Left ventricle myocardium superior (tissue), 1 donor: ENCODE measurements at regions not wholly inside any gene's neighbourhood (a gene's known extent, or its start where the extent isn't known, plus 50 kb on each side); places are given as distances from the start of the nearest gene placed in this dataset.
"Not testable (repeated sequence)": the region's sequence is repeated elsewhere in the genome, so short reads cannot be mapped to it uniquely, and the experiment has no call there.

Source experiments
- ATAC-seq: fragments of 200-7000 bp; cut with Tn5 transposase; one replicate; pipeline ENCODE4 v1.9.1; 2020; ENCODE audit warnings: mild to moderate bottlenecking, moderate library complexity
- DNase-seq: peaks from one replicate; pipeline ENCODE4 v3.0.0-alpha.2; 2020
- intact Hi-C: fragments of 100-400 bp; cut with micrococcal nuclease; formaldehyde crosslinking; loops from one replicate; pipeline ENCODE4 v1.11.0; 2022
- donor health status: DM: no; HTN: yes; CAD: no; lungs with severe emphysema.

DNA sequence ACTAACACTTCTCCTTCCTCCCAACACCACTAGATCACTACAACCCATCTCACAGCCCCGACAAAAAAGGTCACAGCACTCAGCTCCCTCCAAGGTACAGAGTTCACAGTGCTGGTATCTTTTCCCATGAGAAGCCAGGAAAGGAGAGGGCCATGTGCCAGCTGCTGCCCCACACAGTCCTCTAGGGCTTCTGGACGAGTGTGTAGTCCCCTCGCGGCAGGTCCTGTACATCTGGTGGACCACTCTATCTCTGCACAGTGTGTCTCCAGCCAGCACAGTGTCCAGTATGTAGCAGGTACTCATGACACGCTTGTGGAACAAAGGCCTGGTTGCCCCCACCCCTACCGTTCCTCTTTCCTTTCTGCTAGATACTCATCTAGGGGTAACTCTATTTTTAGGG is 134.4 kb upstream of the FOXN3 start:
- intact Hi-C loops = no loop called here
- DNase-seq (no peak), ATAC-seq (peak; percentile 70)

- intact Hi-C loops = no loop called here
- DNase-seq = no peak
- ATAC-seq = no peak
Measured at GRCh38 chr14:89550821-89551220, 133.8 kb upstream of the FOXN3 start.

- ATAC-seq (no peak), DNase-seq (no peak)
- intact Hi-C loops = no loop called here
Measured at GRCh38 chr14:89549381-89550125, 132.5 kb upstream of the FOXN3 start.

DNA sequence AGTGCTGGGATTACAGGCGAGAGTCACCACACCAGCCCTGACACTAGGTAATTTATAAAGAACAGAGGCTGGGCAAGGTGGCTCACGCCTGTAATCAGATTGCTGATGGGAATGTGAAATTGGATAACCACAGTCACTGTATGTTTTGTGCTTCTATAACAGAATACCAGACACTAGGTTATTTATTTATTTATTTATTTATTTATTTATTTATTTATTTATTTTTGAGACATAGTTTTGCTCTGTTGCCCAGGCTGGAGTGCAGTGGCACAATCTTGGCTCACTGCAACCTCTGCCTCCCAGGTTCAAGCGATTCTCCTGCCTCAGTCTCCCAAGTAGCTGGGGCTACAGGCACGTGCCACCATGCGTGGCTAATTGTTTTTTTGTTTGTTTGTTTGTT is 130.0 kb upstream of the FOXN3 start:
- intact Hi-C loops, DNase-seq, ATAC-seq: not testable (repeated sequence)

GRCh38 chr14:89544636-89545301 is 127.7 kb upstream of the FOXN3 start:
- intact Hi-C loops = no loop called here
- ATAC-seq (no peak), DNase-seq (no peak)

DNA sequence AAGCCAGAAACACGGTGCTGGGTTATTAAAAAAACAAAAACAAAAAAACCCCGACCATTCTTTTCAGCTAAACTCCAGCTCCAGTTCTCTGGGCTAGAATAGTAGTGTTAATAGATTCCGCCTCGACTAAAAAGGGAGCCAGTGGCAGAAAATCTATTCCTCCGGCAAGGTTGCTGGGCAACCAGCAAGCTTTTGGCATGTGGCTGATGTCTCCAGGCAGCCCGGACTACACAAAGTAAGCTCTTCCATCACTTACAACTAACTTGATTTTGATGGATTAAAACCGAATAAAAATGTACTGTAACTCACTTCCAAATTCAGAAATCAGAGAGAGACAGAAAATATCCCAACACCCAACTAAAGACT is 126.4 kb upstream of the FOXN3 start:
- intact Hi-C loops = no loop called here
- peak; percentile 27 for ATAC-seq
- no peak for DNase-seq

DNA sequence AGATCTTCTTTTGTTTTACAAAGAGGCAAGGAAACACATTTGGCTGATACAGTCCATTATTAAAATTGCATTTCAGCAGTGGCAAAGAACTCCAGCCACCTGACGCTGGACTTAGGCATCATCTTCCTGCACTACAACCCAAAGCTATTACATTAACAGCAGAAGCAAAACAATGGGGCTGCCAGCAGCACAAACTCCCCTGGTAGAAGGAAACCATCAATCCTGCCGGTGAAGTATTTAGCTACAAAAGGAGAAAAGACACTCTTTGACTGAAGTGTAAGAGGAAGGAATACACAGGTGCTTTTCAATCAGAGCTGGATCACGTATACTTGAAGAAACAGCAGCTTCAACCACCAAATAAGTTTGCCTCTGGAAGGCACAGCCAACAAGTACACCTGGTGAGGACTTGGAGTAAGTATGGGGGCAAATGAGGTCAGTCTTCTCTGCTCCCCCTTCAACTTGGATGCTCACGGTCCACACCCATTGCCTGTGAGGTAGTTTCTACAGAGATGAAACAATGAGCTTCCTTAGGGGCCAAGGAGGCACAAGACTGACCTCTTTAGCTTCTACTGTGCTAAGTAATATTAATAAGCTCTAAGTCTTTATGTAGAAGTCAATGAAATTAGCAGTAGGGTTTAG is 125.9 kb upstream of the FOXN3 start:
- DNase-seq = no peak
- no peak for ATAC-seq
- intact Hi-C loops = no loop called here

GRCh38 chr14:89540830-89541470 is 123.9 kb upstream of the FOXN3 start:
- no peak for ATAC-seq
- intact Hi-C loops = no loop called here
- DNase-seq = no peak

DNA sequence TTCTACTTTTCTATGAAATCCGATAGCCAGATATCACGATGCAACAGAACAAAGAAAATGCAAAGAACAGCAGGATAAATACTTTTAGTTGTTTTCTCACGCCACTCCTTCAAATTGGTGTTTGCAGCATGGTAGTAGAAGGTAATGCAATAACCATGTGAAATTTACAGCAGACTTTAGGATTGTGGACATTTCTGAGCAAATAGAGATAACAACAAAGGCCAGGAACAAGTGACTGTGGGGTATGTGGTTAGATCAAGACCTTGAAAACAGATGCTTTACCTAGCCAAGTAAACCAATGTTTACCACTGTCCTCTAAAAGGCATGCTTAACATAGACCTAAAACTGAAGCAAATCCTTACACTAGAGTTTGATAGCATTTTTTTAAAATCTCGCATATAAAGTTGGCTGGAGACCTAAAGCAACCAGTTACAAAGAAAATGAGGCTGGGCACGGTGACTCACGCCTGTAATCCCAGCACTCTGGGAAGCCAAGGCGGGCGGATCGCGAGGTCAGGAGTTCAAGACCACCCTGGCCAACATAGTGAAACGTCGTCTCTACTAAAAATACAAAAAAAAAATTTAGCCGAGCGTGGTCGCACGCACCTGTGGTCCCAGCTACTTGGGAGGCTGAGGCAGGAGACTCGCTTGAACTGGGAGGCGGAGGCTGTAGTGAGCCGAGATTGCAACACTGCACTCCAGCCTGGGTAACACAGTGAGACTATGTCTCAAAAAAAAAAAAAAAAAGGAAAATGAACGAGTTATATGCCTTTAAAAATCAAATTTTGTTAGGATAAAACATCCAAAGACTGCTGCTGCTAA is 123.2 kb upstream of the FOXN3 start:
- no peak for DNase-seq
- intact Hi-C loops = no loop called here

GRCh38 chr14:89537911-89538310 is 120.9 kb upstream of the FOXN3 start:
- DNase-seq (no peak), ATAC-seq (no peak)
- intact Hi-C loops = no loop called here

More for the DNA sequence above, 123.2 kb upstream of the FOXN3 start:
- no peak for ATAC-seq

GRCh38 chr14:89534902-89535685 is 118.1 kb upstream of the FOXN3 start:
- no peak for ATAC-seq
- no peak for DNase-seq
- intact Hi-C loops = no loop called here

- ATAC-seq (no peak), DNase-seq (no peak)
- intact Hi-C loops = no loop called here
Measured at GRCh38 chr14:89533766-89534165, 116.7 kb upstream of the FOXN3 start.

DNA sequence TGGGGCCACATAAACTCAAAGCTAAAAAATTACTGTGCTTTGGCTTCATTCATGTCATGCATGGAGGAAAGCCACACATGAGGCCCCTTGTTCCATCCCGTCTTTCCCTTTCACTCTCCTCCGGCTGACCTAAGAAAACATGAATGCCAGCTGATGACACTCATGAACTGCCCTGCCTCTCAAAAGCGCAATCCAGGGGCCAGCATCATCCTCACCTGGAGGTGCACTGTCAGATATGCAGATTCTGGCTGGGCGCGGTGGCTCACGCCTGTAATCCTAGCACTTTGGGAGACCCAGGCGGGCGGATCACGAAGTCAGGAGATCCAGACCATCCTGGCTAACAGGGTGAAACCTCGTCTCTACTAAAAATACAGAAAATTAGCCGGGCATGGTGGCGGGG is 116.1 kb upstream of the FOXN3 start:
- intact Hi-C loops = no loop called here
- DNase-seq = no peak
- no peak for ATAC-seq

DNA sequence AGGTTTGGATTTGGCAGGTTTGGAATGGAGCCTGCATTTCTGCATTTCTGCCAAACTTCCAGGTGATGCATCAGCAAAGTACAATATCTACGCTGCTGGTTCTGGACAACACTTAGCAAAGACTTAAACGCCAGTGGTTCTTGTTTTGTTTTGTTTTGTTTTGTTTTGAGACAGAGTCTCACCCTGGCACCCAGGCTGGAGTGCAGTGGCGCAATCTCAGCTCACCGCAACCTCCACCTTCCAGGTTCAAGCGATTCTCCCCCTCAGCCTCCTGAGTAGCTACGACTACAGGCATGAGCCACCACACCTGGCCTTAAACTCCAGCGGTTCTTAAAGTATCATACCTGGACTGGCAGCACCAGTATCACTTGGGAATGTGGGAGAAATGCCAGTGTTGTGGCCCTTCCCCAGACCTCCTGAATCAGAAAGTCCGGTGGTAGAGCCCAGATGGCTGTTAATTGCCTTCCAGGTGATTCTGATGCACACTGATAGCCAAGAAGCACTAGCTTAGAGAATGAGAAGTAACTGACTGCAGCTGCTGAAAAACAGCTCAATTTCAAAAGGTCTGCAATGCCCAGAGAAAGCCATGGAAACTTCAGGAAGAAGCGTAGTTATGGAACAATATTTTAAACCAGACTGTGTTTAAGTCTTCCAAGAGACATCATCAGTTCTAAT is 114.8 kb upstream of the FOXN3 start:
- DNase-seq (no peak), ATAC-seq (no peak)
- intact Hi-C loops = no loop called here

DNA sequence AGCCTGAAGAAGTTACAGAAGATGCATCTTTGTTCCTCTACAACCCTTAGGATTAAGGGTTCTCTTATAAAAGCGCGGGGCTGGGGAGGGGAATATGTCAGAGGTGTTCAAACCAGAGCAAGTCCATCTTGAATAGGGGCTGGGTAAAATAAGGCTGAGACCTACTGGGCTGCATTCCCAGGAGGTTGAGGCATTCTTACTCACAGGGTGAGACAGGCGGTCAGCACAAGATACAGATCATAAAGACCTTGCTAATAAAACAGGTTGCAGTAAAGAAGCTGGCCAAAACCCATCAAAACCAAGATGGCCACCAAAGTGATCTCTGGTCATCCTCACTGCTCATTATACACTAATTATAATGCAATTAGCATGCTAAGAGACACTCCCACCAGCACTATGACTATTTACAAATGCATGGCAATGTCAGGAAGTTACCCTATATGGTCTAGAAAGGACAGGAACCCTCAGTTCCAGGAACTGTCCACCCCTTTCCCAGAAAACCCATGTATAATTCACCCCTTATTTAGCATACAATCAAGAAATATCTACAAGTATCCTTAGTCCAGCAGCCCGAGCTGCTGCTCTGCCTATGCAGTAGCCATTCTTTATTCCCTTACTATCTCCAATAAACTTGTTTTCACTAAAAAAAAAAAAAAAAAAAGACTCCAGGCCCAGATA is 108.1 kb upstream of the FOXN3 start:
- ATAC-seq (no peak), DNase-seq (no peak)
- intact Hi-C loops = no loop called here

GRCh38 chr14:89524412-89524811 is 107.4 kb upstream of the FOXN3 start:
- ATAC-seq = no peak
- intact Hi-C loops = no loop called here
- DNase-seq = no peak

DNA sequence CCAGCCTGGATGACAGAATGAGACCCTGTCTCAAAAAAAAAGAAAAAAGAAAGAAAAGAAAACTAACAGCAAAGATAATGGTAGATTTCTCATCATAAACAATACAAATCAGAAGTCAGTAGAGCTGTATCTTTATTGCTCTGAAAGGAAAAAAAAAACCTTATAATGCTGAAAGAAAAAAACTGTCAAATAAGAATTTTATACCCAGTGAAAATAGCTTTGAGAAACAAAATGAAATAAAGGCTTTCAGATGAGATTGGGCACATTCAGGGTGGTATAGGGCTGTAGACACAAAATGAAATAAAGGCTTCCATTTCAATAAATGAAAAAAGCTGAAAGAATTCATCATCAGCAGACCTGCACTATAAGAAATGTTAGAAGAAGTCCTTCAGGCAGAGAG is 105.0 kb upstream of the FOXN3 start:
- ATAC-seq (no peak), DNase-seq (no peak)
- intact Hi-C loops = no loop called here

GRCh38 chr14:89519040-89519439 is 102.0 kb upstream of the FOXN3 start:
- no peak for ATAC-seq
- intact Hi-C loops = no loop called here
- no peak for DNase-seq
